ENCODE measurements at regions not wholly inside any gene's neighbourhood (a gene's known extent, or its start where the extent isn't known, plus 50 kb on each side); places are given as distances from the start of the nearest gene placed in this dataset.

DNA sequence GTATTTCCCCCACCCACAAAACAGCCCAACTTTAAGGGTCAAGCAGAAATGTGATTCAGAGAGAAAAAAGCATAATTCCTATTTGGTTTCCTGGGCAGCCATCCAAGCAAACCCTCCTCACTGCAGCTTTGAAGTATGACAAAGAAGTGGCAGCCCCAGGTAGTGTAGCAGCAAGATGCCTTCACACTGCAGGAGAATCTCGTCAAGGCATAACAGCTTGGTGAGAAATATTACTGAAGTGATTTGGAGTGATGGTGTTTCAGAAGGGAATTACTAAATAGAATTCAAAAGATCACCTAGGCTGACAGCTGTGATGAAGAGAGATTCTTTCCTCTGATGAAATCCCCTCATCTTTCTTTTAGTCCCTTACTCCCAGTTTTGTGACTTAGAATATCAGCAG is 173.9 kb downstream of the PYDC2 start:
- Histone ChIP-seq H3K9me3 (ENCODE audit: control insufficient read depth in 4 of 4, insufficient read depth in 3 of 4, low read length in 3 of 4) (no peaks in the 10 kb centered on the region), H3K36me3 (ENCODE audit: control insufficient read depth in 4 of 4, insufficient read depth in 4 of 4, low read length in 4 of 4) (no peaks in the 10 kb centered on the region)

DNA sequence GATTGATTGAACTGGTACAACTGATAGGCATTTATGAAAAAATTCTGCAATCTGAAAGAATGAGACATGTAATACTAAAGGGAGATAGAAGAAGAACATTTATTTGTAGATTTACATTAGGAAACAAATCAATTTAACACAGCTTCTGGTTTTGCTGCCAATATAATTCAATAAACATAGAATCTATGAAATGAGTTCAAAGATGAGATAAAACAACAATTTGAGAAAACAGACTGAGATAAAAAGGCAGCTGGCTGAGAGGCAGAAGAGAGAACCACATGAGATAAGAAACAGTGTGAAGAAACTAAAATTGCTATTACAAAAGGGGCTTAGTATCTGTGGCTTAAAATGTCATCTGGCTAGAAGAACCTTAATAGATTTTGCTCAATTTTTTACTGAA is 176.6 kb downstream of the PYDC2 start:
- ATAC-seq (ENCODE audit: insufficient read depth, low FRiP score) (no peak), DNase-seq (peak in 1 of 3 donors; percentile 28)
- Histone ChIP-seq H3K4me1 (ENCODE audit: control insufficient read depth in 5 of 5, insufficient read depth in 5 of 5, low read length in 5 of 5) (peaks cover 0 to 4% (median 0%) of the 10 kb centered on the region in 5 donors), H3K36me3 (ENCODE audit: control insufficient read depth in 4 of 4, insufficient read depth in 4 of 4, low read length in 4 of 4) (no peaks in the 10 kb centered on the region), H3K9me3 (ENCODE audit: control insufficient read depth in 4 of 4, insufficient read depth in 3 of 4, low read length in 3 of 4) (peaks cover 0 to 1% (median 0%) of the 10 kb centered on the region in 4 donors), H3K27me3 (ENCODE audit: control insufficient read depth in 3 of 3, insufficient read depth in 3 of 3, low read length in 2 of 3) (peaks cover 0 to 4% (median 0%) of the 10 kb centered on the region in 3 donors), H3K4me3 (no peak overlapping the region), H3K27ac (ENCODE audit: low read depth in 1 of 2, low read length in 1 of 2) (no peak overlapping the region), H3K9ac (ENCODE audit: insufficient read depth in 1 of 2, low read length in 2 of 2) (no peak overlapping the region)
- TF ChIP-seq, protein P1, sequence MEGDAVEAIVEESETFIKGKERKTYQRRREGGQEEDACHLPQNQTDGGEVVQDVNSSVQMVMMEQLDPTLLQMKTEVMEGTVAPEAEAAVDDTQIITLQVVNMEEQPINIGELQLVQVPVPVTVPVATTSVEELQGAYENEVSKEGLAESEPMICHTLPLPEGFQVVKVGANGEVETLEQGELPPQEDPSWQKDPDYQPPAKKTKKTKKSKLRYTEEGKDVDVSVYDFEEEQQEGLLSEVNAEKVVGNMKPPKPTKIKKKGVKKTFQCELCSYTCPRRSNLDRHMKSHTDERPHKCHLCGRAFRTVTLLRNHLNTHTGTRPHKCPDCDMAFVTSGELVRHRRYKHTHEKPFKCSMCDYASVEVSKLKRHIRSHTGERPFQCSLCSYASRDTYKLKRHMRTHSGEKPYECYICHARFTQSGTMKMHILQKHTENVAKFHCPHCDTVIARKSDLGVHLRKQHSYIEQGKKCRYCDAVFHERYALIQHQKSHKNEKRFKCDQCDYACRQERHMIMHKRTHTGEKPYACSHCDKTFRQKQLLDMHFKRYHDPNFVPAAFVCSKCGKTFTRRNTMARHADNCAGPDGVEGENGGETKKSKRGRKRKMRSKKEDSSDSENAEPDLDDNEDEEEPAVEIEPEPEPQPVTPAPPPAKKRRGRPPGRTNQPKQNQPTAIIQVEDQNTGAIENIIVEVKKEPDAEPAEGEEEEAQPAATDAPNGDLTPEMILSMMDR (IDR thresholded peaks at IDR 0.05; ENCODE audit: control extremely low read depth, extremely low read depth) = no peak

More for the DNA sequence above, 173.9 kb downstream of the PYDC2 start:
- H3K4me1 ChIP-seq (ENCODE audit: control insufficient read depth in 5 of 5, insufficient read depth in 5 of 5, low read length in 5 of 5) = peaks cover 0 to 4% (median 0%) of the 10 kb centered on the region in 5 donors
- no peak overlapping the region for H3K9ac ChIP-seq (ENCODE audit: insufficient read depth in 1 of 2, low read length in 2 of 2)
- H3K27me3 ChIP-seq (ENCODE audit: control insufficient read depth in 3 of 3, insufficient read depth in 3 of 3, low read length in 2 of 3) = peaks cover 0 to 6% (median 0%) of the 10 kb centered on the region in 3 donors
- H3K27ac ChIP-seq (ENCODE audit: low read depth in 1 of 2, low read length in 1 of 2) = no peak overlapping the region
- 62 to 64% methylated on average over 1 of the region's 1 CpG for WGBS, 2 donors
- DNase-seq = no peak
- TF ChIP-seq, protein P1 (IDR thresholded peaks at IDR 0.05; ENCODE audit: control extremely low read depth, extremely low read depth) = no peak
- ATAC-seq (ENCODE audit: insufficient read depth, low FRiP score) = no peak
- no peak overlapping the region for H3K4me3 ChIP-seq

DNA sequence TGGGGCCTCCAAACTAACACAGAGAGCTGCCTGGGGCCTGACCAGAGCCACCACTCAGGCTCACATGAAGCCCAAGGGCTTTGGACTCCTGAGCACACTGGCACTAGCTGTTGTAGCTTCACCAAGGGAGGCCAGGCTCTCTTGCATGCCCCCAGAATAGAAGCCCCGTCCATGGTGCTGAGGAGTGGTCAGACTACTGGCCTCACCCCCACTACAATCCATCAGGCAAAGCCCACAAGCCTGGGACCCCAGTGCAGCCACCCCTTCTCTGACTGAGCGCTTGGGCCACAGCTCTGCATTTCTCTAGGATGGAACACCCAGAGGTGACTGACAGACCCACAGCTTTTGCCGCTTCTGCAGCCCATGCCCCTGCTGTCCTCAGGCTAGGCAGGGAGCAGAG is 180.8 kb downstream of the PYDC2 start:
- TF ChIP-seq, protein P1 (IDR thresholded peaks at IDR 0.05; ENCODE audit: control extremely low read depth, extremely low read depth) = no peak
- WGBS, 2 donors = 80 to 89% methylated on average over 3 of the region's 3 CpGs
- Histone ChIP-seq H3K9me3 (ENCODE audit: control insufficient read depth in 4 of 4, insufficient read depth in 3 of 4, low read length in 3 of 4) (peaks cover 0 to 6% (median 2%) of the 10 kb centered on the region in 4 donors), H3K27me3 (ENCODE audit: control insufficient read depth in 3 of 3, insufficient read depth in 3 of 3, low read length in 2 of 3) (no peaks in the 10 kb centered on the region), H3K4me3 (no peak overlapping the region), H3K4me1 (ENCODE audit: control insufficient read depth in 5 of 5, insufficient read depth in 5 of 5, low read length in 5 of 5) (peaks cover 0 to 4% (median 0%) of the 10 kb centered on the region in 5 donors), H3K27ac (ENCODE audit: low read depth in 1 of 2, low read length in 1 of 2) (no peak overlapping the region), H3K36me3 (ENCODE audit: control insufficient read depth in 4 of 4, insufficient read depth in 4 of 4, low read length in 4 of 4) (no peaks in the 10 kb centered on the region), H3K9ac (ENCODE audit: insufficient read depth in 1 of 2, low read length in 2 of 2) (no peak overlapping the region)
- no peak for DNase-seq
- ATAC-seq (ENCODE audit: insufficient read depth, low FRiP score) = no peak

DNA sequence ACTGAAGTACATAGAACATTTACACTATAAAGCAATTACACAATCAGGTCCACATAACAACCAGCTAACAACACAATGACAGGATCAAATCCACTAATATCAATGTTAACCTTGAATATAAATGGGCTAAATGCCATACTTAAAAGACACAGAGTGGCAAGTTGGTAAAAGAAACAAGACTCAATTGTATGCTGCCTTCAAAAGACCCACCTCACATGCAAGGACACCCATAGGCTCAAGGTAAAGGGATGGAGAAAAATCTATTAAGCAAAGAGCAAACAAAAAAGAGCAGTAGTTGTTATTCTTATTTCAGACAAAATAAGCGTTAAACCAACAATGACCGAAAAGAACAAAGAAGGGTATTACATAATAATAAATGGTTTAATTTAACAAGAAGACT is 183.3 kb downstream of the PYDC2 start:
- Histone ChIP-seq H3K4me3 (no peak overlapping the region), H3K4me1 (ENCODE audit: control insufficient read depth in 5 of 5, insufficient read depth in 5 of 5, low read length in 5 of 5) (no peaks in the 10 kb centered on the region), H3K9ac (ENCODE audit: insufficient read depth in 1 of 2, low read length in 2 of 2) (no peak overlapping the region), H3K27me3 (ENCODE audit: control insufficient read depth in 3 of 3, insufficient read depth in 3 of 3, low read length in 2 of 3) (no peaks in the 10 kb centered on the region), H3K9me3 (ENCODE audit: control insufficient read depth in 4 of 4, insufficient read depth in 3 of 4, low read length in 3 of 4) (peaks cover 0 to 6% (median 2%) of the 10 kb centered on the region in 4 donors), H3K27ac (ENCODE audit: low read depth in 1 of 2, low read length in 1 of 2) (no peak overlapping the region), H3K36me3 (ENCODE audit: control insufficient read depth in 4 of 4, insufficient read depth in 4 of 4, low read length in 4 of 4) (no peaks in the 10 kb centered on the region)
- no peak for DNase-seq
- WGBS, 2 donors = 96 to 97% methylated on average over 2 of the region's 2 CpGs
- no peak for ATAC-seq (ENCODE audit: insufficient read depth, low FRiP score)
- TF ChIP-seq, protein P1 (IDR thresholded peaks at IDR 0.05; ENCODE audit: control extremely low read depth, extremely low read depth) = no peak
